Left cardiac atrium (tissue), 4 donors: ENCODE measurements at regions not wholly inside any gene's neighbourhood (a gene's known extent, or its start where the extent isn't known, plus 50 kb on each side); places are given as distances from the start of the nearest gene placed in this dataset.
"Not testable (repeated sequence)": the region's sequence is repeated elsewhere in the genome, so short reads cannot be mapped to it uniquely, and the experiment has no call there.

Source experiments
- ATAC-seq, 2 donors: fragments of 200-7000 bp; cut with Tn5 transposase; one replicate each; pipeline ENCODE4 v1.9.1; 2020; ENCODE audit warnings: mild to moderate bottlenecking in 2 of 2, moderate library complexity in 2 of 2
- DNase-seq: peaks from one replicate; pipeline ENCODE4 v3.0.0-alpha.2; 2020
- intact Hi-C, 2 donors: fragments of 100-400 bp; cut with DNase I; formaldehyde crosslinking; loops; one replicate each; pipeline versions ENCODE4 v1.14.1 to v1.15.1; 2022 to 2023
- donor health status: DM: no; HTN: yes; CAD: no.
- donor health status: DM: no; HTN: yes; CAD: no; lungs with severe emphysema.
- donor health status: DM: yes; HTN: yes; CAD: no.
- donor health status: Dilated cardiomyopathy.

DNA sequence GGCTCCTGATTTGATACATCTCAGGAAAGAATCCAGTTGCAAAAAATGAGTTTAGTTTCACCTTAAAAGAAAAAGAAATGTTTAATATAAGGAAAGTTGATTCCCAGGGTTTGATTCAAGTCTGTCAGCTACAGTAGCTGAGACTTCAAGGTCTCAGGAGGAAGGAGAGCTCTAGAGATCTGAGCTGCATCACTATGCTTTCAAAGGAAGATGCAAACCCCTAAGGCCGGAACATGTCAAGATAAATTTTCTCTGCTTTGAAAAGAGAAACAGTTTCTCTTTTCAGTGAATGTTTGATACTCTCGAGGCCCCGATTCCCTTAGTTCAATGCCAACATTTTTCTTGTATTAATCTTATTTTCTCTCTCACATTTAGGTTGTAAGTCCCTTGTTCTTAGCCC, 128.6 kb downstream of the RGPD3 start:
- intact Hi-C loops = no loop called here
- DNase-seq (no peak), ATAC-seq (no peak)

DNA sequence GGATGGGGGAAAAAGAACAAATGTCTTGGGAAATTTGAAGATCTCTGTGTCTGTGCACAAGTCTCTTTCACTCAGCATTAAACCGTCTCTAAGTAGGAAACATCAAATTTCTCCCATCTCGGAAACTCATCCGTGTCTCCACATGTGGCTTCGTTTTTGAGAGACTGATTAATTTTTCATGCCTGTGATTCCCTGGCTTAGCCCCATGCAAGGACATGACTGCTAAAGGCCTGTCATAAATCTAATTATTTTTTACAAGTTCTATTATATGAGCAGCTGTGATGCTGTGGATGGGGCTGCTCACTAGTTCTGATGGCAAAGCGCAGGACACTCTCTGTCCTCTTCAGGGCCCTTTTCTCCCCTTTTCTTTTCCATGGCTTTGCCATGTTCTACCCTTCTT, 129.1 kb downstream of the RGPD3 start:
- intact Hi-C loops = no loop called here
- ATAC-seq = no peak

DNA sequence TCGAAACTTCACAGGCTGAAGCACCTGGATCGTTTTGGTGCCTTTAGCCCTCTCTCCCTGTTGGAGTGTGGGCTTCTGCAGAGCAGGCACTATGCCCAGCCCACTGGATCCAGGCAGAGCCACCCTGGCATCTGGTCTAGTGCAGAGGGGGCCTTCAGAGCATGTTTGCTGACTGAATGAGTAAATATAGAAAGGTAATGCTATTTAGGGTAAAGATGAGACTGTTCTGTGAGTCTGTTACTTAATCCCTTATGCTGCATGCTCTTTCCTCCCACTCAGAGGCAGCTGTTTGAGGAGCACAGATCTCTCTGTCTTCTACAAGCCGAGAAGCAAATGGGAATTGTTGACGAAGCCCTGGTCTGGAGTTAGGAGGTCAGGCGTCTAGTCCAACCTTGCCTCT, 130.2 kb downstream of the RGPD3 start:
- ATAC-seq = no peak
- DNase-seq = no peak
- intact Hi-C loops = no loop called here

More for the DNA sequence above, 129.1 kb downstream of the RGPD3 start:
- DNase-seq = no peak

DNA sequence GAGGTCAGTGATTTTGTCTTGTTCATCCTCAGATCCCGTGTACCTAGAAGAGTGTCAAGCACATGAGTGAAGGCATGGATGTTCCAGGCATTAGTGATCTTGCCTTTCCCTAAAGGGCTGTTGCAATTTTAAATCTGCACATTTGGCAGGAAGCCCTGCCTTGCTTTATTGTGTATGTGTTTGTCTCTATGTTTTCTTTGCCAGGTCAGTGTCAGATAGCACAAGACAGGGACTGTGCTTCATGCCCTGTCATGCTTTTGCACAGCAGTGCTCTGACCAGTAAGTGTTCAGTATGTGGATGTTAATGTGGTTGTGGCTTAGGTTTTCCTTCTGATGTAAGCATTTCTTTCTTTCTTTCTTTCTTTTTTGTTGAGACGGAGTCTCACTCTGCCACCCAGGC, 131.5 kb downstream of the RGPD3 start:
- no peak for ATAC-seq
- no peak for DNase-seq
- intact Hi-C loops = no loop called here

DNA sequence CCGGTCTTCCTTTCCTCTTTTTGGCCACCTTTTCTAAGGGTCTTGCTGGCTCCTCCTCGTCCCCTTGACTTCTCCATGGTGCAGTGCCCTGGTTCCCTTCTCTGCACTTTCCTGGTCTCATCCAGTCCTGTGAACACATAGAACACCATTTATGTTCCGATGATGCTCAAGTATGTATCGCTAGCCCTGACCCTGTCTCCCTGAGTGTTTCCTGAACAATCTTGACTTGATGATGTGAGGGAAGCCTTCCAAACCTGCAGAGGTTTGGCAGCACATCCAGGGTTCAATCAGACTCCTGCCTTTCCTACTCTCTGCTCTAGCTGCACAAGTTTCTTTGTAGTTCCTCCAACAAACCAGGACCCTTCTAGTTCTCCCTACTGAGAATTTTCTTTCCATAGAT, 132.1 kb downstream of the RGPD3 start:
- ATAC-seq (no peak), DNase-seq (no peak)
- intact Hi-C loops = no loop called here

DNA sequence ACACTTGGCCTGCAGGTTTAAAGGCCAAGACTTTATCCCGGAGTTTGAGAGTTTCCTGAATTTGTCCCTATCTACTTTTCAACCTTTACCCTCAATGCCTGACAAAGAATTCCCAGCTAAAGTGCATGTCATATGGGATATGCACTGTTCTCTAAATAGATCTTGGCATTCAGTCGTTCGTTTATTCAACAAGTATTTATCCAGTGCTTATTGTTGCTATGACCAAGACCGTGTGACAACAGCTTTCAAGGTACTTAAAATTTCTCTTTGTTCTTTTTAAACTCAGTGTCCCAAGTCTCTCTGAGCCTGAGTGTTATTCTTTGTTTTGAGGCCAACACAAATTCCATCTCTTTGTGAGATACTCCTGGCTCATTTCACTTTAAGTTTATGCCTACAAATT, 133.4 kb downstream of the RGPD3 start:
- ATAC-seq (peak in 1 of 2 donors; percentile 23), DNase-seq (no peak)
- intact Hi-C loops = no loop called here

DNA sequence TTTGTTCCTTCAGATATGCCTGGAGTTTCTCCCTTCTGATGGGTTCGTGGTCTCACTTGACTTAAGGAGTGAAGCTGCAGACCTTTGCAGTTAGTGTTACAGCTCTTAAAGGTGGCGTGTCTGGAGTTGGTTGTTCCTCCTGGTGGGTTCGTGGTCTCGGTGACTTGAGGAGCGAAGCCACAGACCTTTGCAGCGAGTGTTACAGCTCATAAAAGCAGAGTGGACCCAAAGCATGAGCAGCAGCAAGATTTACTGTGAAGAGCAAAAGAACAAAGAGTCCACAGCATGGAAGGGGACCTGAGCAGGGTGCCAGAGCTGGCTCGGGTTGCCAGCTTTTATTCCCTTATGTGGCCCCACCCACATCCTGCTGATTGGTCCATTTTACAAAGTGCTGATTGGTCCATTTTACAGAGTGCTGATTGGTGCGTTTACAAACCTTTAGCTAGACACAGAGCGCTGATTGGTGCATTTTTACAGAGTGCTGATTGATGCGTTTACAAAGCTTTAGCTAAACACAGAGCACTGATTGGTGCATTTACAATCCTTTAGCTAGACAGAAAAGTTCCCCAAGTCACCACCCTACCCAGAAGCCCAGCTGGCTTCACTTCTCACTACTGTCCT, 134.8 kb downstream of the RGPD3 start:
- ATAC-seq, intact Hi-C loops, DNase-seq: not testable (repeated sequence)

DNA sequence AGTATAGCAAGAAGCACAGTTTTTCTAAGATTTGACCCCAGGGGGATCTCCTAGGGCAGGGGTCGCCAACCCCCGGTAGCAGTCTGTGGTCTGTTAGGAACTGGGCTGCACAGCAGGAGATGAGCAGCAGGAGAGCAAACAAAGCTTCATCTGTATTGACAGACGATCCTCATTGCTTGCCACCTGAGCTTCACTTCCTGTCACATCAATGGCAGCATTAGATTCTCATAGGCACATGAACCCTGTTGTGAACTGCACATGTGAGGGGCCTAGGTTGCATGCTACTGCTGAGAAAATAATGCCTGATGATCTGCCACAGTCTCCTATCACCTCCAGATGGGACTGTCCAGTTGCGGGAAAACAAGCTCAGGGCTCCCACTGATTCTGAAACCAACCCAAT, 136.2 kb downstream of the RGPD3 start:
- DNase-seq = no peak
- ATAC-seq = no peak
- intact Hi-C loops = no loop called here

DNA sequence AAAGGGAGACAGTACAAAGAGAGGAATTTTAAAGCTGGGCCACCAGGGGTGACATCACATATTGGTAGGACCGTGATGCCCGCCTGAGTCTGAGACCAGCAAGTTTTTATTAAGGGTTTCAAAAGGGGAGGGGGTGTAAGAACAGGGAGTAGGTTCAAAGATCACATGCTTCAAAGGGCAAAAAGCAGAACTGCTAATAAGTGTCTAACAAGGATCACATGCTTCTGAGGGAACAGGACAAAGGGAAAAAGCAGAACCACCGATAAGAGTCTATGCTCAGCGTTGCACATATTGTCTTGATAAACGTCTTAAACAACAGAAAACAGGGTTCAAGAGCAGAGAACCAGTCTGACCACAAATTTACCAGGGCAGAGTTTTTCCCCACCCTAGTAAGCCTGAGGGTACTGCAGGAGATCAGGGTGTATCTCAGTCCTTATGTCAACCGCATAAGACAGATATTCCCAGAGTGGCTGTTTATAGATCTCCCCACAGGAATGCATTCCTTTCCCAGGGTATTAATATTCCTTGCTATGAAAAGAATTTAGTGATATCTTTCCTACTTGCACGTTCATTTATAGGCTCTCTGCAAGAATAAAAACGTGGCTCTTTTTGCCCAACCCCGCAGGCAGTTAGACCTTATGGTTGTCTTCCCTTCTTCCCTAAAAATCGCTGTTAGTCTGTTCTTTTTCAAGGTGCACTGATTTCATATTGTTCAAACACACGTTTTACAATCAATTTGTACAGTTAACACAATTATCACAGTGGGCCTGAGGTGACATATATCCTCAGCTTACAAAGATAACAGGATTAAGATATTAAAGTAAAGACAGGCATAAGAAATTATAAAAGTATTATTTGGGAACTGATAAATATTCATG, 136.5 kb upstream of the UXS1 start:
- ATAC-seq, intact Hi-C loops, DNase-seq: not testable (repeated sequence)

DNA sequence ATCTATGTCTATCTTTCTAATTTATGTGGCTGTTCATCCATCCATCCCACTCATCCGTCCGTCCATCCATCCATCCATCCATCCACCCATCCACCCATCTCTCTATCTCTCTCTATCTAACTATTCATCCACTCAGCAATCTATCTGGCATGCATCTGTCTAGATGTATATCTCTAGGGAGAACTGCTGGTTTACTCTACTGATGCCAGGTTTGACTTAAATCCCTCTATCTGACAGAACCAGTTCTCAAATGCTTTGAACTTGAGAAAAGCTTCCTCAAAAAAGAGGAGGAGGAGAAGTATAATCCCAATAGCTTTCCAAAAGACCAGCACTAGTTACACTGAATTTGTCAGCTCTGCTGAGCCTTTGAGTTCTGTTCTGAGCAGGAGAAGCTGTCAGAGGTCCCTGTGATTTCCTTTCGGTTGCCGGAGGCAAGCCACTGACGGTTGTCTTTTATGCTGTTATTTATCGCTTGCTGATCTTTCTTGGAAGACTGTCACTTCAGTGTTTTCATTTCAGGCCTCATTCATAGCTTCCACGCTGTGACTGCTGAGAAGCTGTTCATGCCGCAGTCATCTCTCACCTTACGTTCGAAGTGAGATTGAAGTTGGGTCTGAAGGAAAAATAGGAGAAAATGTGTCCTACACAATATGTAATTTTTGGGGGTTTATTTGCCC, 129.4 kb upstream of the UXS1 start:
- no peak for ATAC-seq

DNA sequence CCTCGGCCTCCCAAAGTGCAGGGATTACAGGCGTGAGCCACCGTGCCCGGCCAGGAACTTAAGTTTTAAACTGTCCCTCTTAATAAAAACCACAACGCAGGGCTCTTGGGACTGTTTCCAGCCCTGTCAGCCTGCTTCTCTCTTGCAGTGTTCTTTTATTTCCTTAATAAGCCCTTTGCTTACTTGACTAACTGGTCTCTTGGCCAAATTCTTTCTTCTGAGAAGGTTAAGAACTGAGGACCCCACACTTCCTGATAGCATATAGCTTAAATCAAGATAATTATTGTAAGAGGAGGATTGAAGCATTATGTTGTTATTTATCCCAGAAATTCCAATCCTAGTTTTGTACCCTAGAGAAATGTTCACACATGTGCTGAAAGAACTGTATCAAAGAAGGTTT, 128.2 kb upstream of the UXS1 start:
- ATAC-seq (no peak), DNase-seq (no peak)
- intact Hi-C loops = no loop called here

More for the DNA sequence above, 129.4 kb upstream of the UXS1 start:
- no peak for DNase-seq
- intact Hi-C loops = no loop called here

DNA sequence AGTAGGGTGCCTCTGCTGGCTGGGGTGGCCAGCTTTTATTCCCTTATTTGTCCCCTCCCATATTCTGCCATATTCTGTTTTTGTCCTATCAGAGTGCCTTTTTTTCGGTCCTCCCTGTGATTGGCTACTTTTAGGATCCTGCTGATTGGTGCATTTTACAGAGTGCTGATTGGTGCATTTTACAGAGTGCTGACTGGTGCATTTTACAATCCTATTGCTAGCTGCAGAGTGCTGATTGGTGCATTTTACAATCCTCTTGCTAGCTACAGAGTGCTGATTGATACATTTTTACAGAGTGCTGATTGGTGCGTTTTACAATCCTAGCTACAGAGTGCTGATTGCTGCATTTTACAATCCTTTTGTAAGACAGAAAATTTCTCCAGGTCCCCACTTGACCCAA, 126.3 kb upstream of the UXS1 start:
- intact Hi-C loops, DNase-seq, ATAC-seq: not testable (repeated sequence)

DNA sequence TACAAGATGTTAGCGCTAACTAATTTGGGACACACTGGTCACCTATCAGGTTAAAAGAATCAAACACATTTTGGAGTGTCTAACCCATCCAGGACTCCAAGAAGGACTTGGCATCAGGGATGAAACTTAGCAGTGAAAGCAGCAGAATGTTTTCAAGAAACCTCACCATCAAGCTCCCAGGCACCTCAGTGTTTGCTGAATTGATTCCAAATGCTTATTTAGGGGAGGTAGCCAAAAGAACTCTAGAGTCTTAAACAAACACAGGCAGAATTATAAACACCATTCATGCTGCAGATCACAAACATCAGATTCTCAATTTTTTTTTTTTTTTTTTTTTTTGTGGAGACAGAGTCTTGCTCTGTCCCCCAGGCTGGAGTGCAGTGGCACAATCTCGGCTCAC, 122.8 kb upstream of the UXS1 start:
- intact Hi-C loops = no loop called here
- DNase-seq (no peak), ATAC-seq (no peak)

DNA sequence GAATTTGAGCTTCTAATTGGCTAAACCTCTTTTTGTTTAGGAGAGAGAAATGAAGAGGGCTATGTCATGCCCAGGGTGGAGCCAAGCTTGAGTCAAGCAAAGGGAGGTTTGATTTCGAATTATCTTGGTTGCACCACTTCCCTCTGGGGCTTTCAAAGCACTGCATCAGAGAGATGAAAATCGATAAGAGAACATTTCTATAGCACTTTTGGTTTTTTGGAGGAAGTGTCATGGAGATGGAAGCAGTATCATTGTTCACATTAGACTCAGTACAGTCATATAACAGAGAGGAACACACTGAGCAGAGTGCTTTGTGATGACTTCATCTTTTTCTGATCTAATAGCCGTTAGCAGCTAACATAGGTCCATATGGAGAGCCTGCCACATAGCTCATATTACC, 120.3 kb upstream of the UXS1 start:
- intact Hi-C loops = no loop called here
- no peak for ATAC-seq
- no peak for DNase-seq

DNA sequence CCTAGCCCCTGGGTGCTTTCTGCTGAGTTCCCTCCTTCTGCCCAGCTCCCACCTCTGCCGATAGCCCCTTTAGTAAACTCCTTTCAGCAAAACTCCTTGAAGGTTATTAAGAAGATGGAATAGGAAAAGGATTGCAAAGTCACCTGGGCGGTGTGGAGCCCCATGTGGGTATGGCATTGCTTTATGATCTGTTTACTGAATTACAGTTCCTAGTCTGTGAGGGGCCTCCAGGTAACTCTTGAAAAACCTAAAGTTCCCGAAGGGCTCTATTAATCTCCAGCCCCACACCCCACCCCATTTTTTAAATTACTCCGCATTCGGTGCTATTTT, 116.9 kb upstream of the UXS1 start:
- no peak for DNase-seq
- no peak for ATAC-seq
- intact Hi-C loops = no loop called here

DNA sequence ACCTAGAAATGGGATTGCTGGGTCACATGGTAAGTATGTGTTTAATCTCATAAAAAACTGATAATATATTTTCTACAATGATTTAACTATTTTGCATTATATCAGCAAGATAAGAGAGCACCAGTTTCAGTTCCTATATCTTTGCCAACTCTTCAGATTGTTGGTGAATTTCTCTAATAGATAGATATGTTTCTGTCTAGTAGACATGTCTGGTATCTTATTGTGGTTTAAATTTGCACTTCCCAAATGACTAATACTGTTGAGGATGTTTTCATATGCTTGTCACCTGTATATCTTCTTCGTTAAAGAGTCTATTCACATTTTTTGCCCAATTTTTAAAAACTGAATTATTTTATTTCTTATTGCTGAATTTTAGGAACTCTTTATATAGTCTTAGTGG, 113.8 kb upstream of the UXS1 start:
- intact Hi-C loops = no loop called here
- DNase-seq (no peak), ATAC-seq (no peak)

DNA sequence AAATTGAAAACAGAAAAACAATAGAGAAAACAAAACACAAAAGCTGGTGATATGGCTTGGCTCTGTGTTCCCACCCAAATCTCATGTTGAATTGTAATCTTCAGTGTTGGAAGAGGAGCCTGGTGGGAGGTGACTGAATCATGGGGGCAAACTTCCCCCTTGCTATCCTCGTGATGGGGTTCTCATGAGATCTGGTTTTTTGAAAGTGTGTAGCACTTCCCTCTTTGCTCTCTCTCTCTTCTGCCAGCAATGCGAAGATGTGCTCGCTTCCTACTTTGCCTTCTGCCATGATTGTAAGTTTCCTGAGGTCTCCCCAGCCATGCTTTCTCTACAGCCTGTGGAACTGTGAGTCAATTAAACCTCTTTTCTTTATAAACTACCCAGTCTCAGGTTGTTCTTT, 112.3 kb upstream of the UXS1 start:
- ATAC-seq (no peak), DNase-seq (no peak)
- intact Hi-C loops = no loop called here

DNA sequence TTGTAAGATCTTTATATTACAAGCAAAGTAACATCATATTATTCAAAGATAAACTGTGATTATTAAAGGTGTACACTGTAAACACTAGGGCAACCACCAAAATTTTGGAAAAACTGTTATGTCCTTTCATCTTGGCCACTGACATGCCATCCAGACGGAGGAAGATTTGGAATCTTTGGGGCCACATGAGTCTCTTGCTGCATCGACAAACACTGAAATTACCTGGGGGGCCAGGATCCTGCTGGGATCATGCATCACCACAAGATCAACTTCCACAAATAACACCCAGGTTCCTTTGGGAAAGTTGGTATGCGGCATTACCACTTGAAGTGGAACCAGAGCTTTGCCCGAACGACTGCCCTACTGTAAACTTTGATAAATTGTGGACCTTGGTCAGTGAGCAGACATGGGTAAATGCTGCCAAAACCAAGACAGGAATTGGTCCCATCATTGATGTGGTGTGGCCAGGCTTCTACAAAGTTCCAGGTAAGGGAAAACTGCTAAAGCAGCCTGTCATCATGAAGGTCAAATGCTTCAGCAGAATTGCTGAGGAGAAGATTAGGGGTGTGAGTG, 110.6 kb upstream of the UXS1 start:
- intact Hi-C loops = no loop called here
- ATAC-seq (no peak), DNase-seq (no peak)

DNA sequence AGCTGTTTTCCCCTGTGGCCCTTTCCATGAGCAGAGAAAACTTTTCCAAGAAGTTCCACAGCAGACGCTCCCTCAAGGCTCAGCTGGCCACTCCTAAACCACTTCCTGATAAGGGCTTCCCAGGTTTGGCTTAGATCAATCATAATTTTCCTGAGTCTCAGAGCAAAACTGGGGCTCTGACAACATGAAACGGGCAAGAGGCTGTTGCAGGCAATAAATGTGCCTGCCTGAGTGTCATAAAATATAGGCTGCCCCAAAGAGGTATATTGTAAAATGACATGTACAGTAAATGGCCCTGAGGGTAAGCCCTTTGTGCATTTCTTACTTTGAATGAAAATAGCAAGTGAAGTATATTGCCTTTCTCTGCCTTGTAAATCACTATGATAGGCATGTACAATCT, 105.6 kb upstream of the UXS1 start:
- DNase-seq (no peak), ATAC-seq (no peak)
- intact Hi-C loops = no loop called here

DNA sequence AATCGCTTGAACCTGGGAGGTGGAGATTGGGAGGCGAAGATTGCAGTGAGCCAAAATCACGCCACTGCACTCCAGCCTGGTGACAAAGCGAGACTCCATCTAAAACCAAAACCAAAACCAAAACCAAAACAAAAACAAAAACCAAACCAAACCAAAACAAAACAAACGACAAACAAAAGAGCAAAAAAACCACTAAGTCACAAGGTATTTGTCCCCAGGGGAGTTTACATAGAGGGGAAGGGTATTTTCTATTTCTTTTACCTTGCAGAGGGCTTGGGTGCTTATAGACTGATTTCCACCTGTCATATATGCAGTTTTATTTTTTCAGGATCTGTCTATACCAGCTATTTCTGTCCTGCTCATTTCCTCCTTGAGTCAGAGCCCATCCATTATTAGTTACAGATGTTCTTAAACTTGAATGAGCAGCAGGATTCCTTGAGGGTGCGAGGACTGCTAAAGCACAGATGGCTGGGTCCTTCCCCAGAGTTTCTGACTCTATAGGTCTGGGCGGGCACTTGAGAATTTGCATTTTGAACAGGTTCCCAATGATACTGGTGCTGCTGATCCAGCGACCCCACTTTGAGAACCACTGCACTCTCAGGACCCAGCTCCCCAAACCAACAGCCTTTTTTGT, 102.2 kb upstream of the UXS1 start:
- intact Hi-C loops = no loop called here
- ATAC-seq = no peak
- DNase-seq = no peak
